ENCODE measurements at regions not wholly inside any gene's neighbourhood (a gene's known extent, or its start where the extent isn't known, plus 50 kb on each side); places are given as distances from the start of the nearest gene placed in this dataset.

DNA sequence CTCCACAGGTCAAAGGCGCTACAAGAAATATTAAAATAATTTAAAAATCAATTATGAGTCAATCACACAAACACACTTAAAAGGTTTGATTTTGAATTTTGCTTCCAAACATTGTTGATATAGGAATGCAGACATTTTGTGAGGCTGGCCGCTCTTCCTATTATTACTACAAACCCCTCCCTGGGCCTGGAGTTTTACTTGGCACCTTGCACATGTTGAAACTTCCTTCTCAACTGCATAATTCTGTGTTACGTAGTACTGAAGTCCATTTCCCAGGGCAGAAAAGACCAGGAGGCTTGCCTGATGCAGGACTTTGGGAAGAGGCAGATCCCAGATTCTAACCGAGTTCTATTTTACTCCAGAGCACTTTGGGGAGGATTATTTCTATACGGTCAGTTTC is 71.5 kb downstream of the CYTL1 start:
- Histone ChIP-seq H4K5ac (ENCODE audit: insufficient read length, low read depth, low read length) (no peak overlapping the region), H2AFZ (ENCODE audit: low read length) (no peak overlapping the region), H3K23ac (ENCODE audit: insufficient read length, low read depth, low read length) (no peak overlapping the region), H3K18ac (ENCODE audit: insufficient read length, low read depth, low read length) (no peak overlapping the region), H3K79me1 (ENCODE audit: insufficient read depth, low read depth, low read length, poor library complexity, severe bottlenecking) (no peaks in the 10 kb centered on the region), H2BK15ac (ENCODE audit: low read depth, low read length) (no peak overlapping the region), H3K56ac (ENCODE audit: insufficient read length, low read depth, low read length) (no peak overlapping the region), H2BK12ac (ENCODE audit: insufficient read length, low read depth, low read length) (no peak overlapping the region), H4K91ac (ENCODE audit: insufficient read length, low read depth, low read length) (no peak overlapping the region), H3K79me2 (ENCODE audit: insufficient read depth, low read length) (no peaks in the 10 kb centered on the region), H4K8ac (replicated peaks; ENCODE audit: insufficient read length, low read depth, low read length) (no peak overlapping the region), H2BK5ac (ENCODE audit: insufficient read length, low read length) (no peak overlapping the region), H2AK5ac (ENCODE audit: insufficient read length, low read length) (no peak overlapping the region), H3K27me3 (ENCODE audit: insufficient read depth, low read length) (no peaks in the 10 kb centered on the region), H2BK20ac (ENCODE audit: low read depth, low read length, poor library complexity, severe bottlenecking) (no peak overlapping the region), H4K20me1 (ENCODE audit: control insufficient read depth, insufficient read depth, insufficient read length) (no peaks in the 10 kb centered on the region), H2BK120ac (ENCODE audit: low read depth, low read length, poor library complexity, severe bottlenecking) (no peak overlapping the region), H3K9ac (ENCODE audit: extremely low read depth, insufficient read length, low read length) (no peak overlapping the region), H3K9me3 (ENCODE audit: control insufficient read depth, low read depth, low read length) (no peaks in the 10 kb centered on the region), H3K4me1 (ENCODE audit: insufficient read depth, low read length) (no peaks in the 10 kb centered on the region), H3K23me2 (ENCODE audit: insufficient read length, low read depth, low read length, poor library complexity, severe bottlenecking) (peaks cover 3% of the 10 kb centered on the region), H3K4ac (ENCODE audit: low read depth, low read length) (no peak overlapping the region), H3K14ac (ENCODE audit: insufficient read depth, low read length) (no peak overlapping the region), H3K27ac (ENCODE audit: insufficient read length, low read depth, low read length) (no peak overlapping the region), H3T11ph (ENCODE audit: low read length) (no peak overlapping the region), H3K4me2 (ENCODE audit: insufficient read depth, insufficient read length, low read length) (no peak overlapping the region)
- Mint-ChIP-seq H3K27me3 (ENCODE audit: low read depth) (peaks cover 19% of the 10 kb centered on the region), H3K27ac (no peak overlapping the region), H3K4me3 (no peak overlapping the region), H3K4me1 (peaks cover 0 to 4% of the 10 kb centered on the region in 2 experiments; a peak in 2 of 4 replicates), H3K36me3 (ENCODE audit: insufficient read depth in 1 of 3, low read depth in 3 of 3) (no peaks in the 10 kb centered on the region), H3K9me3 (peaks cover 3 to 7% of the 10 kb centered on the region in 2 experiments; a peak in 3 of 5 replicates)
- TF ChIP-seq, protein P1, sequence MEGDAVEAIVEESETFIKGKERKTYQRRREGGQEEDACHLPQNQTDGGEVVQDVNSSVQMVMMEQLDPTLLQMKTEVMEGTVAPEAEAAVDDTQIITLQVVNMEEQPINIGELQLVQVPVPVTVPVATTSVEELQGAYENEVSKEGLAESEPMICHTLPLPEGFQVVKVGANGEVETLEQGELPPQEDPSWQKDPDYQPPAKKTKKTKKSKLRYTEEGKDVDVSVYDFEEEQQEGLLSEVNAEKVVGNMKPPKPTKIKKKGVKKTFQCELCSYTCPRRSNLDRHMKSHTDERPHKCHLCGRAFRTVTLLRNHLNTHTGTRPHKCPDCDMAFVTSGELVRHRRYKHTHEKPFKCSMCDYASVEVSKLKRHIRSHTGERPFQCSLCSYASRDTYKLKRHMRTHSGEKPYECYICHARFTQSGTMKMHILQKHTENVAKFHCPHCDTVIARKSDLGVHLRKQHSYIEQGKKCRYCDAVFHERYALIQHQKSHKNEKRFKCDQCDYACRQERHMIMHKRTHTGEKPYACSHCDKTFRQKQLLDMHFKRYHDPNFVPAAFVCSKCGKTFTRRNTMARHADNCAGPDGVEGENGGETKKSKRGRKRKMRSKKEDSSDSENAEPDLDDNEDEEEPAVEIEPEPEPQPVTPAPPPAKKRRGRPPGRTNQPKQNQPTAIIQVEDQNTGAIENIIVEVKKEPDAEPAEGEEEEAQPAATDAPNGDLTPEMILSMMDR (conservative IDR thresholded peaks at IDR 0.05): no peak
- no CpG with 5 or more reads among the region's 5 CpGs for WGBS (ENCODE audit: extremely low coverage, insufficient read length, low lambda C conversion rate)
- DNase-seq: no peak

All from H9 (cell line).